Activated T-cell treated with anti-CD3 and anti-CD28 coated beads for 4 hours (primary cell): ENCODE measurements at regions not wholly inside any gene's neighbourhood (a gene's known extent, or its start where the extent isn't known, plus 50 kb on each side); places are given as distances from the start of the nearest gene placed in this dataset.

ENCODE experiments used
- DNase-seq: peaks from one replicate; pipeline ENCODE4 v3.0.0-alpha.2; 2020

- DNase-seq = no peak
Measured at GRCh38 chr6:104411302-104411701, 448.4 kb downstream of the HACE1 start.

- no peak for DNase-seq
Measured at GRCh38 chr6:104409913-104410312, 449.8 kb downstream of the HACE1 start.

GRCh38 chr6:104407957-104408356, 451.8 kb downstream of the HACE1 start:
- no peak for DNase-seq

GRCh38 chr6:104404377-104404776, 455.3 kb downstream of the HACE1 start:
- DNase-seq = no peak

- DNase-seq = no peak
Measured at GRCh38 chr6:104402572-104402971, 457.1 kb downstream of the HACE1 start.

- no peak for DNase-seq
Measured at GRCh38 chr6:104401926-104402325, 457.8 kb downstream of the HACE1 start.

GRCh38 chr6:104400844-104401243, 458.9 kb downstream of the HACE1 start:
- no peak for DNase-seq

GRCh38 chr6:104396077-104396476, 463.6 kb downstream of the HACE1 start:
- no peak for DNase-seq

- DNase-seq = no peak
Measured at GRCh38 chr6:104381907-104382306, 477.8 kb downstream of the HACE1 start.

GRCh38 chr6:104365451-104366234, 494.1 kb downstream of the HACE1 start:
- no peak for DNase-seq

- DNase-seq = no peak
Measured at GRCh38 chr6:104357928-104358327, 501.8 kb downstream of the HACE1 start.

- no peak for DNase-seq
Measured at GRCh38 chr6:104356197-104356596, 503.5 kb downstream of the HACE1 start.

- DNase-seq = no peak
Measured at GRCh38 chr6:104349191-104349590, 510.5 kb downstream of the HACE1 start.

- DNase-seq = no peak
Measured at GRCh38 chr6:104344223-104344622, 515.5 kb downstream of the HACE1 start.

GRCh38 chr6:104332364-104332763, 527.4 kb downstream of the HACE1 start:
- DNase-seq = no peak

- DNase-seq = no peak
Measured at GRCh38 chr6:104326173-104327001, 533.3 kb downstream of the HACE1 start.

GRCh38 chr6:104325341-104326172, 534.2 kb downstream of the HACE1 start:
- DNase-seq = no peak

GRCh38 chr6:104324301-104324700, 535.4 kb downstream of the HACE1 start:
- no peak for DNase-seq

- no peak for DNase-seq
Measured at GRCh38 chr6:104322841-104323240, 536.9 kb downstream of the HACE1 start.

GRCh38 chr6:104321301-104321700, 538.4 kb downstream of the HACE1 start:
- no peak for DNase-seq

- DNase-seq = no peak
Measured at GRCh38 chr6:104320896-104321295, 538.8 kb downstream of the HACE1 start.

- no peak for DNase-seq
Measured at GRCh38 chr6:104312851-104313250, 546.9 kb downstream of the HACE1 start.

GRCh38 chr6:104306211-104306610, 553.5 kb downstream of the HACE1 start:
- DNase-seq = no peak
